GM18861 (cell line): ENCODE measurements at regions not wholly inside any gene's neighbourhood (a gene's known extent, or its start where the extent isn't known, plus 50 kb on each side); places are given as distances from the start of the nearest gene placed in this dataset.

Source experiments
- ATAC-seq: cut with Tn5 transposase; IDR thresholded peaks from one replicate; pipeline ENCODE4 v1.9.1; 2021; ENCODE audit not compliant: unreplicated experiment

GRCh38 chr1:37404711-37405110, 69.7 kb upstream of the ZC3H12A start:
- ATAC-seq = no peak

DNA sequence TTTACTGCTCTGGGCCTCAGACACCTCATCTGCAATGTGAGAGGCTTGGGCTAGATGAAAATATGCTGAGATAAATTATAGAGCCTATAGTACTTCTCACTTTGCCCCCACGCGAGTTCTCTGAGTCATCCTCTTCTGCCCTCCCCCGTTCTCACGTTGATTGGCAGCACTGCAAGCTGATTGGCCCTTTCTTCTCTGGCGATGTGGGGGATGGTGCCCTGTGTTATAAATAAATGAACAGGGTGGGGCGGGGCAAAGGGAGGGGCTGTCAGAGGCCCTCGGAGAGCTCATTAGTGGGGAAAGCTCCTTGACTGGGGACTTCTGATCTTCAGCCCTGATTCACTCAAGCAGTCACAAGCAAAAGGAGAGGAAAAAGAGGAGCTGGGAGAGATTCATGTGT, 64.3 kb upstream of the ZC3H12A start:
- no peak for ATAC-seq

- ATAC-seq = no peak
Measured at GRCh38 chr1:37410815-37411214, 63.6 kb upstream of the ZC3H12A start.

GRCh38 chr1:37415611-37416244, 58.7 kb upstream of the ZC3H12A start:
- no peak for ATAC-seq

DNA sequence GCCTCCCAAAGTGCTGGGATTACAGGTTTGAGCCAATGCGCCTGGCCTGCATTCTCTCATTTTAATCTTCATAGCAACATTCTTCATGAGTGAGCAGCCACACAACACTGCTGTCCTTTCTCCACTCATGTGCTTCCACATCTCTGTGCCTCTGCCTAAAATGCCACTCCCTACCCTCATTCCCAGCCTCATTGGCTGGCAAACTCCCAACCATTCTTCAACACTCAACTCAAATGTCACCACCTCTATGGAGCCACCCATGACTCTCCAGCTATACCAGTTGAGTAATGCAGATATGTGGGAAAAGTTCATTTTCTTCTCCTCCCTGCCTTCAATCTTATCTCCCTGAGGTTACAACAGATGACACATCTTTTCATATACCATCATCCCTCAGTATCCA, 53.9 kb upstream of the ZC3H12A start:
- no peak for ATAC-seq

DNA sequence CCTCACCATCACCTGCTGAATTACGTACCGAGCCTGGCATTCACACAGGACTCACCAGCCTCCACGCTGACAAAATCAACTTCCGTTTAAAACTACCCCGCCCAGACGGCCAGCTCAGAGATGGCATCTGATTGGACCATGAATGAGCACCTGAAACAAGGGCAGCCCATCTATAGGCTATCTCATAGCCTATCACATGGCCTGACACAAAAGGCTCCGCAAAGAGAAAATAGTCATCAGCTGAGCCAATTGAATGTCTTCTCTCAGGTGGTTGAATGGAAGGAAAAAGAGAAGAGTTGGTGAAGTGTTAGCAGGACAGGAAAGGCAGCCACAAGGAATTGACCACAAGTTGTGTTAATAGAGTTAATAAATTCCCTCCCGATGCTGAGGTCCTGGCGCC, 50.6 kb upstream of the ZC3H12A start:
- ATAC-seq = no peak

- ATAC-seq = no peak
Measured at GRCh38 chr1:37424523-37424922, 49.9 kb upstream of the ZC3H12A start.
